ENCODE measurements at regions not wholly inside any gene's neighbourhood (a gene's known extent, or its start where the extent isn't known, plus 50 kb on each side); places are given as distances from the start of the nearest gene placed in this dataset.

DNA sequence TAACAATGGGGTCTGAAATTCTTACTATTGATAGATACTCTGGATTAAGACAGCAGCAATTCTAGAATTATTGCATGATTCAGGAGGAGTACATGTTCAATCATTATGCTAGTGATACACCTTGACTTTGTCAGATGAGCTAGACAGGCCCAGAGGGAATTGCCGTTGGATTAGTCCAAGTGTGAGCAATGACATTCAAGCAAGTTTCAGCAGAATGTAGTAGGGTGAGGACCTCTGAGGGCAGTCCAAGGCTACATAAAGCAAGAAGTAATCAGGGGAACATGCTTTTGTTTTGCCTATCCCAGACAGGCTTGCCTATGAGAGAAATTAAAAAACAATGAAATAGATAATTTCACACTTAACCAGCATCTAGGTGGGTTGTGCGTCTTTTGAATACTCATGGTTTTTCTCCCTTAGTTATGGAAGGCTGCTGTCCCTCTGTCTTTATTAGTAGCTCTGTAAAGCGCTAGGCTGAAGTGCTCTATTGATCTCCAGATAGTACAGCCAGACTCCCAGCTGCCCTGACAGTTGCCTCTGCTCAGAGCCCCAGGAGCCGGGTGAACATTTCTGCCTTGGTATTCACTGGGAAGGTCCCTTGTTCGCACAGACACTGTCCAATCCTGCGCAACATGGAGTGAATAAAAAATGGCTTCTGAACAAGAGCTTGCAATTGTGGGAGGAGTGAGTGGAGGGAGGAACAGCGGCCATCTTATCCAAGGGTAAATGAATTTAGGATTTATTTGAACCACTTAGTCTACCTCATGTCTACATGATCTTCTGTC is 316.6 kb upstream of the ONECUT1 start:
- H3K27ac Mint-ChIP-seq: no peak overlapping the region
- H3K27me3 Mint-ChIP-seq (ENCODE audit: low read depth): peaks cover 3% of the 10 kb centered on the region
- H3K9me3 Mint-ChIP-seq: no peaks in the 10 kb centered on the region
- no peak overlapping the region for H3K4me3 Mint-ChIP-seq
- peaks cover 5% of the 10 kb centered on the region for H3K4me1 Mint-ChIP-seq
- TF ChIP-seq, protein P1, sequence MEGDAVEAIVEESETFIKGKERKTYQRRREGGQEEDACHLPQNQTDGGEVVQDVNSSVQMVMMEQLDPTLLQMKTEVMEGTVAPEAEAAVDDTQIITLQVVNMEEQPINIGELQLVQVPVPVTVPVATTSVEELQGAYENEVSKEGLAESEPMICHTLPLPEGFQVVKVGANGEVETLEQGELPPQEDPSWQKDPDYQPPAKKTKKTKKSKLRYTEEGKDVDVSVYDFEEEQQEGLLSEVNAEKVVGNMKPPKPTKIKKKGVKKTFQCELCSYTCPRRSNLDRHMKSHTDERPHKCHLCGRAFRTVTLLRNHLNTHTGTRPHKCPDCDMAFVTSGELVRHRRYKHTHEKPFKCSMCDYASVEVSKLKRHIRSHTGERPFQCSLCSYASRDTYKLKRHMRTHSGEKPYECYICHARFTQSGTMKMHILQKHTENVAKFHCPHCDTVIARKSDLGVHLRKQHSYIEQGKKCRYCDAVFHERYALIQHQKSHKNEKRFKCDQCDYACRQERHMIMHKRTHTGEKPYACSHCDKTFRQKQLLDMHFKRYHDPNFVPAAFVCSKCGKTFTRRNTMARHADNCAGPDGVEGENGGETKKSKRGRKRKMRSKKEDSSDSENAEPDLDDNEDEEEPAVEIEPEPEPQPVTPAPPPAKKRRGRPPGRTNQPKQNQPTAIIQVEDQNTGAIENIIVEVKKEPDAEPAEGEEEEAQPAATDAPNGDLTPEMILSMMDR (IDR thresholded peaks at IDR 0.05; ENCODE audit: unreplicated experiment in 3 of 3): no peak
- H3K36me3 Mint-ChIP-seq (ENCODE audit: low read depth): no peaks in the 10 kb centered on the region

DNA sequence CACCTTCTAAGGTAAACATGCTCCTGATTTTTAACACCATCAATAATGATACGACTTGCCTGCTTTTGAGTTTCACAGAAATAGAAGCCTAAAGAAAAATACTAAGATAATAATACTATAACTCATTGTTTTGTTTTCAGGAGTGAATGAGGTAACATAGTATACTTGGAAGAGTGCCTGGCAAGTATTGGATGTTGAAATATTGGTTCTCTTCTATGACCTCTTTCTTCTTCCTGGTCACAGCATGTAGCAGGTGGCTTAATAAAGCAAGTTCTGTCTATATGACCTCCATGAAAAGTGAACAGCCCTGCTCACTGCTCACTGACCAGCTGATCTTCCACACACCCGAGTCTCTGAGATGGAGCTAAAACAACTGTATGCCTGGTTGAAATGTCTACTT is 312.3 kb upstream of the ONECUT1 start:
- no peaks in the 10 kb centered on the region for H3K36me3 Mint-ChIP-seq (ENCODE audit: low read depth)
- peaks cover 3% of the 10 kb centered on the region for H3K27me3 Mint-ChIP-seq (ENCODE audit: low read depth)
- TF ChIP-seq, protein P1 (IDR thresholded peaks at IDR 0.05; ENCODE audit: unreplicated experiment in 3 of 3): no peak
- peaks cover 5% of the 10 kb centered on the region for H3K4me1 Mint-ChIP-seq
- H3K27ac Mint-ChIP-seq: no peak overlapping the region
- no peak overlapping the region for H3K4me3 Mint-ChIP-seq
- no peaks in the 10 kb centered on the region for H3K9me3 Mint-ChIP-seq

DNA sequence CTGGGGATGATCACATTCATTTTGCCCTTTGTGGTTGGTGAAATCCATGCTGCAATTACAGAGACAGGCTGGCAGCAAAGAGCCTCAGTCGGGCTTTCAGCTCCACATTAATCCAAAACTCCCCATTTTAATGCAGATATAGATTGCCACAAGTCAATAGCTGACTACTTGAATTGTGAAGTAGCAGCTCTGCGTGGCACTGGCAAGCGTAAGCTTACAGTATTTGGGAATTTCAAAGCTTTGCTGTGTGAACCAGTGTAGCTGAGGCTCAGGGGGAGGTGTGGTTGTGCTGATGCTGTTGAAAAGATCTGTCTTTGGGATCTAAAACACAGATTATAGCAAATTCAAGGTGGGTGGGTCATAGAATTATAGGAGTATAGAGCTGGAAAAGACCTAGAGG is 290.3 kb upstream of the ONECUT1 start:
- H3K27me3 Mint-ChIP-seq (ENCODE audit: low read depth): peaks cover 16% of the 10 kb centered on the region
- no peaks in the 10 kb centered on the region for H3K4me1 Mint-ChIP-seq
- TF ChIP-seq, protein P1 (IDR thresholded peaks at IDR 0.05; ENCODE audit: unreplicated experiment in 3 of 3): no peak
- no peaks in the 10 kb centered on the region for H3K36me3 Mint-ChIP-seq (ENCODE audit: low read depth)
- no peak overlapping the region for H3K4me3 Mint-ChIP-seq
- no peaks in the 10 kb centered on the region for H3K9me3 Mint-ChIP-seq
- H3K27ac Mint-ChIP-seq: no peak overlapping the region

DNA sequence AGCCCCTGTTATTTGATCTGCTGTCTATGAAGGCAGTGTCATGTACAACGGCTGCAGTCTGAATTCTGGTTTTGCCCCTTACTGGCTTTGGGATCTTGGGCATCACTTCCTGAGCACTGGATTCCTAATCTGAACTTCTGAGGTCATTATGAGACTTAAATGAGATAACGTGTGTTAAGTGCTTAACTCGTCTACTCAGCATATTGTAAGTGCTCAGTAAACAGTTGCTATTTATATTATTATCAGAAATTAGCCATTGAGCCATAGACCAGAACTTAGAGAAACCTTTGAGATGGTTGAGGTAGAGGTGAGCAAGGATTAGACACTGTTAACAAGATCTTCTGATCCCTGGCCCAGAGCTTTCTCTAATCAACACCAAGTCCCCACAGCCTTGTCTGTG is 284.1 kb upstream of the ONECUT1 start:
- peaks cover 30% of the 10 kb centered on the region for H3K27me3 Mint-ChIP-seq (ENCODE audit: low read depth)
- H3K4me3 Mint-ChIP-seq: no peak overlapping the region
- H3K9me3 Mint-ChIP-seq: no peaks in the 10 kb centered on the region
- H3K27ac Mint-ChIP-seq: no peak overlapping the region
- H3K4me1 Mint-ChIP-seq: no peaks in the 10 kb centered on the region
- H3K36me3 Mint-ChIP-seq (ENCODE audit: low read depth): no peaks in the 10 kb centered on the region
- TF ChIP-seq, protein P1 (IDR thresholded peaks at IDR 0.05; ENCODE audit: unreplicated experiment in 3 of 3): no peak

DNA sequence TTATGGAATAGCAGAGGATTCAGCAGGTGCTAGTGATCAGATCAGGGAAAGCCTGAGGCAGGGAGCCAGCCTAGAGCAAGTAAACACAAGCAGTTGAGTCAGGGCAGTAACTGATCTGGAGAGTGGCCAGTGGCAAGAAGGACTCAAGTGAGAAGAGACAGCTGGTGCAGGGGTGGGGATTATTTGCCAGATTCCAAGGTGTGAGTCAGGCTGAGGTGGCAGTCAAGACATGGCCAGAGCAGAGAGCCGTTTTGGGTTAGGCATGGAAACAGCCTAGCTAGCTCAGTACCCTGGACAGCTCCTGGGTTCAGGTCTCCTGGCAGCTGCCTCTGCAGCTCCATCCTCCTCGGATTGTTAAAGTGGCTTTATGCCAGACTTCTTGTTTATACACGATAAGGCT is 281.9 kb upstream of the ONECUT1 start:
- peaks cover 30% of the 10 kb centered on the region for H3K27me3 Mint-ChIP-seq (ENCODE audit: low read depth)
- H3K4me1 Mint-ChIP-seq: no peaks in the 10 kb centered on the region
- H3K27ac Mint-ChIP-seq: no peak overlapping the region
- TF ChIP-seq, protein P1 (IDR thresholded peaks at IDR 0.05; ENCODE audit: unreplicated experiment in 3 of 3): no peak
- H3K9me3 Mint-ChIP-seq: no peaks in the 10 kb centered on the region
- no peak overlapping the region for H3K4me3 Mint-ChIP-seq
- no peaks in the 10 kb centered on the region for H3K36me3 Mint-ChIP-seq (ENCODE audit: low read depth)

DNA sequence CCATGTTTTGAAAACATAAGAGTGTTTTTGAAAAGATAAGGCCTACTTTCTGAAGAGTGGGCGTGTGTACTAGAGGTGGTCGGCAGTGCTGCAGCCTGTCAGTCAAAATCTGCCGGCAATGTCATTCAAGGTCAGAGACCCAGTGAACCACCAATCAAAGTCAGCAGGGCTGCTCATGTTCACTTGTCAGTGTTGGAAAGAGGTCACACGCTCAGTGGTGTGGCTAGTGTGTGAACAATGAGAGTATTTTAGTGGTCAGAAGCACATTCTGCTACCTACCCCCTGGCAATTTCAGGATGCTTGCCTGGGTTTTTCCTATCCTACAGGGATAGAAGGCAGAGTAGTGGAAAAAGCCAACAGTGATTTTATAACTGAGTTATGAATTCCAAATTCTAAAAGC is 278.5 kb upstream of the ONECUT1 start:
- Mint-ChIP-seq H3K27me3 (ENCODE audit: low read depth) (peaks cover 24% of the 10 kb centered on the region), H3K27ac (no peak overlapping the region), H3K36me3 (ENCODE audit: low read depth) (no peaks in the 10 kb centered on the region), H3K9me3 (no peaks in the 10 kb centered on the region), H3K4me1 (no peaks in the 10 kb centered on the region), H3K4me3 (no peak overlapping the region)
- TF ChIP-seq, protein P1 (IDR thresholded peaks at IDR 0.05; ENCODE audit: unreplicated experiment in 3 of 3): no peak

Measured in nephron (organoid).